Amniotic epithelial cell (primary cell): ENCODE measurements at regions not wholly inside any gene's neighbourhood (a gene's known extent, or its start where the extent isn't known, plus 50 kb on each side); places are given as distances from the start of the nearest gene placed in this dataset.
"Not testable (repeated sequence)": the region's sequence is repeated elsewhere in the genome, so short reads cannot be mapped to it uniquely, and the experiment has no call there.

ENCODE experiments used
- DNase-seq: peaks from one replicate; pipeline ENCODE4 v3.0.0-alpha.2; 2010; ENCODE audit warnings: low read depth

DNA sequence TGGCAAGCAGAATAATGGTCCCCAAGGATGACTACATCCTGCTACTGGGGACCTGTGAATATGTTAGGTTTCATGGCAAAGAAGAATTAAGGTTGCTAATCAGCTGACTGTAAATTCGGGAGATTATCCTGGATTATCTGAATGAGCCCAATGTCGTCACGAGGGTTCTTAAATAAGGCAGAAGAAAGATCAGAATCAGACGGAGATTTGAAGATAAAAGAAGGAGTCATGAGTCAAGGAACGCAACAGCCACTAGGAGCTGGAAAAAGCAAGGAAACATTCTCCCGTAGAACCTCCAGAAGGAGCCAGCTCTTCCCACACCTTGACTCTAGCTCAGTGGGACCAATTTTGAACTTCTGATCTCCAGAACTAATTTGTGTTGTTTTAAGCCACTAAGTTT lies 82.9 kb upstream of the APBB1IP start:
- DNase-seq = no peak

DNA sequence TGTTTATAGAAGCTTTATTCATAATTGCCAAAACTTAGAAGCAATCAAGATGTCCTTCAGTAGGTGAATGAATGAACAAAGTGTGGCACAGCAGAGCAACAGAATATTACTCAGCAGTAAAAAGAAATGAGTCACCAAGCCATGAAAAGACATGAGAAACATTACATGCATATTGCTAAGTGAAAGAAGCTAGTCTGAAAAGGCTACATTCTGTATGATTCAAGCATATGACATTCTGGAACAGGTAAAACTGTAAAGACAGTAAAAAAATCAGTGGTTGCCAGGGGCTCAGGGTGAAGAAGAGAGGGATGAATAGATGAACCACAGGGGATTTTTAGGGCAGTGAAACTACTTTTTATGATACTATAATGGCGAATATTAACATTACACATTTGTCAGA lies 80.9 kb upstream of the APBB1IP start:
- no peak for DNase-seq

DNA sequence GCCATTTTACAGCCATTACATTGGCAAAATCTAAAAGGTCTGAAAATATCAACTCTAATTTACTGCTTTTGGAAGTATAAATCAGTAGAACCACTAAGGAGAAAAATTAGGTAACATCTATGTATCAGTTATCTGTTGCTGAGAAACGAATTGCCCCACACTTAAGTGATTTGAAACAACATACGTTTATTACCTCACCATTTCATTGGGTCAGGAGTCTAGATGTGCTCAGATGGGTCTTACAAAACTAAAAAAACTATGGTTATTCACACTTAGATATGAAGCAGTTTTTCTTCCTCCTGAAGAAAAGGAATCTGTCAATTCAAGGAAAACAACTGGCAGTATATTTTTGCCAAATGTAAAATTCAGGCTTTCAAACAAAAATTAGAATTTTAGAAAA lies 80.1 kb upstream of the APBB1IP start:
- no peak for DNase-seq

DNA sequence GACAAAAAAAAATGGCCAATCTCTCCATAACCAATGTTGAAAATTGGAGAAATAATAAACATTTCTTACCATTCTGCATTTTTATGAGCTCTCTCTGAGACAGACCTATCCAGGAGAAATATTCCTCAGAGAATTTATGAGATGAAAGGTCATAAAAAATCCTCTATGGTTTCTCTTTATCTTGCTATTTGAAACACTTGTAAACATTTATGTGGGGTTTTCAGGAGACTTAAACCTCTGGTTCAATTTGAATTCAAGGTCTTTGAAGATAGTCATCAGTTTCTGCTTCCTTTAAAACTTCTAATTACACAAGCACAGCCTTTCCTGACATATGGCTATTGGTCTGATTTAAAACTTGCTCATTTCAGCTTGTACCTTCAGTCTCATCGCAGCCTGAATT lies 78.5 kb upstream of the APBB1IP start:
- DNase-seq = no peak

DNA sequence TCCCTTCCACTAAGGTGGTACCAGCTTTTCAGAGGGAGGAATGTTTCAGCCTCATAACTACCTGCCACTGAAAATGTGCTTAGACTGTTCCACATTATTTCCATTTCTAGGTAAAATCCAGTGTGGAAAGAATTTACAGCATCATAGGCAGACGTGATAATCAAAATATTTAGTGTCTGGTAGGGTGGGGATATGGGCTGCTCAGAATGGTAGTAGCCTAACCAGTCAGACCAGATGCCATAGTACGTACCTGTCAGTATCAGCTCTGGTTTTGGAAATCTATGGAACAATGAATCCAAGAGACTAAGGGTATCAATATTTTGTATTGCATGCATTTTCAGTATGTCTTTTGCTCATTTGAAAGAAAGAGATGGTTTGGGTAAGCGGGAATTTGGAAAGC lies 76.8 kb upstream of the APBB1IP start:
- DNase-seq = no peak

DNA sequence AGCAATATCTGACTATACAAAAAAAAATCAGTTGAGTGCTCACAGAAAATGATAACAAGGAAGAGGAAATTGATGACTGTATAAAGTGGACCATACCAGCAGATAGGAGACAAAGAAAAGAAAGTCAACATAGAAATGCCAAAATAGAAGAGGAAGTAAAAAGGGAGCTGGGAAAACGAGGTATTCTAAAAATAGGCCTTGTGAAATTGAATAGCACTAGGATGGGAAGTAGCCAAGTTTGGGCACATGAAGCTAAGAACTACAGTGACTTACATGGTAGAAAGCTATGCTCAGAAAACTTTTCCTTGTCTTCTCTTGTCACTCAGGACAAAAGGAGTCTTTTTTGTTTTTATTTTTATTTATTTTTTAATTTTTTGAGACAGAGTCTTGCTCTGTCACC lies 76.2 kb upstream of the APBB1IP start:
- no peak for DNase-seq

DNA sequence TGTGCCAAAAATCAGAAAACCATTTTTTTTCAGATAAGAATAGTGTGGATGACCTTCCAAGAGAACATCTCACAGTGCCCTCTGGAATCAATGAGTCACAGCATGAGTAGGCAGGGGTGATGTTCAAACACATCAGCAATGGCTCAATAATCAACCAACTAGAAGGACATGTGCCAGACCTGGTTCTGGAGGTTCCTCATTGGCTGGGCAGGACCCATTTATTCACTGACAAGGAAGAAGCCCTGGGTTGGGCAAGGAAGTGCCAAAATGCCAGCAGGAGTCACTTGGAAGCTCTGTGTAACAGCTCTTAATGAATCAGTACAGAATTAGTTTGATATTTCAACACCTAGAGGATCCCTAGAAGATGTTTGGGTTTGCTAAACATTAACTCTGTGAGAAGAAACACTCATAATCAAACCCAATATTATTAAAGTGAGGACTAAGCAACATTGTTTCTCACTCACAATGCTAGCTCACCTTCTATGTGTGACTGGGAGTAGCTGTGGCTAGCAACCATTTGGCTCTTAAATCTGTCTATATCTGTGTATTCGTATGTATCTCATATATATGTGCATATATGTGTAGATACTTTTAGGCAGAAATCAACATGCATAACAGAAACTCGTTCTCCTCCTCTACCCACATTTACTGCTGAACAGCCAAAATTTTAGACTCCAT lies 72.3 kb upstream of the APBB1IP start:
- no peak for DNase-seq

DNA sequence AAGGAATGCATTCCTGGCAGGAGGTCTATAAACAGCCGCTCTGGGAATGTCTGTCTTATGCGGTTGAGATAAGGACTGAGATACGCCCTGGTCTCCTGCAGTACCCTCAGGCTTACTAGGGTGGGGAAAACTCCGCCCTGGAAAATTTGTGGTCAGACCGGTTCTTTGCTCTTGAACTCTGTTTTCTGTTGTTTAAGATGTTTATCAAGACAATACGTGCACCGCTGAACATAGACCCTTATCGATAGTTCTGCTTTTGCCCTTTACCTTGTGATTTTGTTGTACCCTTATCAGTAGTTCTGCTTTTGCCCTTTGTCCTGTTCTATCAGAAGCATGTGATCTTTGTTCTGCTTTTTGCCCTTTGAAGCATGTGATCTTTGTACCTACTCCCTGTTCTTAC lies 71.1 kb upstream of the APBB1IP start:
- DNase-seq = not testable (repeated sequence)

DNA sequence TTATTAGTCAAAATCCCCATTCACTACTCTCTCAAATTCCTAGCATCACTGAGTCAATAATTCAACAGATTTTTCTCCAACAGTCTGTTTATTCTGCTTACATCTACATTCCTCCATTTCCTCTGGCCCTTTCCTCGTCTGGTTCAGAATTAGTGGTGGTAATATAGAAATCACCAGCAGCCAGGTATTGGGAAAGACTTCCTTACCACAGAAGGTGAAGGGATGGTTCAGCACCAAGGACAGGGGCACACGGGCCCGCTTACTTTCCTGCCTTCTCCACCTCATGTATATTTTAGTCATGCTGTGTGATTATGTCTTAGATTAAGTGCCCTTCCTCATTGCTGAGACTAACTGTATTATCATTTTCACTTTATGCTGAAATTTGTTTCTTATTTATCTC lies 70.4 kb upstream of the APBB1IP start:
- DNase-seq = peak; percentile 37

DNA sequence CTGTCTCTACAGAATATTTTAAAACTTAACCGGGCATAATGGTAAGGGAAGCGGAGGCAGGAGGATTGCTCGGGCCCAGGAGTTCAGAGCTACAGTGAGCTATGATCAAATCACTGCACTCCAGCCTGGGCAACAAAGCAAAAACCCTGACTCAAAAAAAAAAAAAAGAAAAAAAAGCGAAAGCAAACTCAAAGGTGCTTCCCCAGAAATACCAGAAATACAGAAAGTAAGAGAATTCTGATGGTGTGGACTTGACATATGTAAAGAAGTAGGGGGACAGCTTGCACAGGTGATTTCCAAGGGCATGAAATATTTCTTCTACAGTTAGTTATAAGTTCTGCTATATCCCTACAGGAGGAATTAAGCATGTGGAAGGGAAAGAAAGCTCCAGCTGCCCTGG lies 69.7 kb upstream of the APBB1IP start:
- no peak for DNase-seq

DNA sequence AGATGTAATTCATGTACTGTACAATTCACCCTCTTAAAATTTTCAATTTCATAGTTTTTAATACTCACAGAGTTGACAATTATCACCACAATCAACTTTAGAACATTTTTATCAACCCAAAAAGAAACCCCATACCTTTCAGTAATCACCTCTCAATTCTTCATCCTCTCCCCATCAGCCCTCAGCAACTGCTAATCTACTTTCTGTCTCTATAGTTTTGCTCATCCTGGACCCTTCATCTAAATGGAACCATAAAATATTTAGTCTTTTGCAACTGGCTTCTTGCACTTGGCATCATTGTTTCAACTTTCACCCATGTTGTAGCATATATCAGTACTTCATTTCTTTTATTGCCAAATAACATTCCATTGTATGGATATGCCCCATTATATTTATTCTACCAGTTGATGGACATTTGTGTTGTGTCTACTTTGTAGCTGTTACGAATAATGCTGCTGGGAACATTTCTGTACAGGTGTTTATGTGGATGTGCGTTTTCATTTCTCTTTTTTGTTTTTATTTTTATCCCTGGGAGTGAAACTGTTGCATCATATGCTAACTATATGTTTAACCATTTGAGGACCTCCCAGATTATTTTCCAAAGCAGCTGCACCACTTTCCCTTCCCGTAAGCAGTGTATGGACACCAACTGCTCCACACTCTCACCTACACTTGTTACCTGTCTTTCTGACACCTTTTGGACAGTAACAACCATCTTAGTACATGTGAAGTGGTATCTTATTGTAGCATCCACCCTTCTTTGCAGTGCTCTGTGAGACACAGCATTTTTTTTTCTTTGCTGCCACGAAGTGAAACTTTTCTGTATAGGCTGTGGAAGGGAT lies 65.4 kb upstream of the APBB1IP start:
- no peak for DNase-seq

DNA sequence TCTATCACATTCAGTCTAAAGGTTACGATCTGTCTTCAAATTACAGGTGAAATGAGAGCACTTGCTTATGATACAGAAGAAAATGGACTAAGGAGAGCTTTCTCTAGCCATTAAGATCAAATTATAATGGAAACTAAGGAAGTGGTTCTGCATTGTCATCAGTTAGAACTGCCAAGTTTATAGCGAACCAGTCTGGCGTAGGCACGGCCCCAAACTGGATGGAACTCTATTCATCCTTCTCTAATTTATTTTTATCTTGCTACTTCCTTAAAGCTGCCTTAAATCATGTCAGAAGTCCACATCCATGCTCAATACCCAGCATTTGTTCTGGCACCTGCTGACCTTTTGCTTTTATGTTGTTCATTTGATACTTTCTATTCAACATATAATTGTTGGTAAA lies 63.7 kb upstream of the APBB1IP start:
- no peak for DNase-seq

DNA sequence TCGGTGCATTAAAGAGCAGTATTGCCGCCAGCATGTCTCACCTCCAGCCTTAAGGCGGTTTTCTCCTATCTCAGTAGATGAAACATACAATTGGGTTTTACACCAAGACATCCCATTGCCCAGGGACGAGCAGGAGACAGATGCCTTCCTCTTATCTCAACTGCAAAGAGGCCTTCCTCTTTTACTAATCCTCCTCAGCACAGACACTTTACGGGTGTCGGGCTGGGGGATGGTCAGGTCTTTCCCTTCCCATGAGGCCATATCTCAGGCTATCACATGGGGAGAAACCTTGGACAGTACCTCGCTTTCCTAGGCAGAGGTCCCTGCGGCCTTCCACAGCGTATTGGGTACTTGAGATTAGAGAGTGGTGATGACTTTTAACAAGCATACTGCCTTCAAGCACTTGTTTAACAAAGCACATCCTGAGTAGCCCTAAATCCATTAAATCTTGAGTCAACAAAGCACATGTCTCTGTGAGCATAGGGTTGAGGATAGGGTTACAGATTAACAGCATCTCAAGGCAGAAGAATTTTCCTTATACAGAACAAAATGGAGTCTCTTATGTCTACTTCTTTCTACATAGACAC lies 60.8 kb upstream of the APBB1IP start:
- DNase-seq = not testable (repeated sequence)

DNA sequence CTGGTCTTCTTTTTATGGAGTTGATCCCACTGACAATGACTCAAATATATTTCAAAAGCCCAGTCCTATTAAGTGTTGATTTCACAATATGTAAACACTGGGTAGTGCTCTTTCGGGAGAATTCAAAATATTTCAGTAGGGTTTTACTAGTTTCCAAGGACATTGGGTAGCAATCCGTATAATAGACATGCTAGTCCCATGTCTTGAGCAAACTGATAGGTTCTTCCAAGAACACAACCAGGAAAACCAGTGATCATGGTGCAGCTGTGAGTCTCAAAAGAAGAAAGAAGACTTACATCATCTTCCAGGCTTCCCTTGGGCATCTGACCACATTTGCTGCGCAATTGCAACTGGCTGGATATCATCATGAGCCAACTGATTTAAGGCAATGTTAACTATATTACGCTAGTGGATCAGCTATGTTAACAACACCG lies 59.3 kb upstream of the APBB1IP start:
- DNase-seq = no peak

DNA sequence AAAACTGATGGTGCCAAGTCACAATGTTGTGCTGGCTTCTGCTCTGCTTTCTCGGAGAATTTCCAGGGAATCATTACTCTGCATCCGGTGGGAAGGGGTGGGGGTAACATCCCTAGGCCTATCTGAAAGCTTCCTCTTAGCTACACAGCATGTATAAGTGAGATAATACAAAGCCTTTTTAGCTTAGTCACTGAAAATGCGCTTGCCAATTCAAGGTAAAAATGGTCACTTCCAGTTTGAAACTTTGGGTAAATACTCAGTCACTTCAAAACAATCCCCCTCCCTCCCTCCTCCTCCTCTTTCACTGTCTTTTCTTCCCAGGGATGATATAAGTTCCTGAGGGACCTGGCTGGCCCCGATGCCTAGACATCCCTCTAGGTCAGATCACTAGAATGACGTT lies 57.3 kb upstream of the APBB1IP start:
- no peak for DNase-seq

DNA sequence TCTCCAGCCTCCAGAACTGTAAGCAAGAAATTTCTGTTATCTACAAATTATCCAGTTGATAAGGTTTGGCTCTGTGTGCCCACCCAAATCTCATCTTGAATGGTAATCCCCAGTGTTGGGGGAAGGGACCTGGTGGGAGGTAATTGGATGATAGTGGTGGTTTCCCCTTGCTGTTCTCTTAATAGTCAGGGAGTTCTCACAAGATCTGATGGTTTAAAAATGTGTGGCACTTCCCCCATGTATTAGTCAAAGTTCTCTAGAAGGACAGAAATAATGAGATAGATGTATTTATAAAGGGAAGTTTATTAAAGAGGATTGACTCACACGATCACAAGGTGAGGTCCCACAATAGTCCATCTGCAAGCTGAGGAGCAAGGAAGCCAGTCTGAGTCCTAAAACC lies 56.2 kb upstream of the APBB1IP start:
- no peak for DNase-seq

DNA sequence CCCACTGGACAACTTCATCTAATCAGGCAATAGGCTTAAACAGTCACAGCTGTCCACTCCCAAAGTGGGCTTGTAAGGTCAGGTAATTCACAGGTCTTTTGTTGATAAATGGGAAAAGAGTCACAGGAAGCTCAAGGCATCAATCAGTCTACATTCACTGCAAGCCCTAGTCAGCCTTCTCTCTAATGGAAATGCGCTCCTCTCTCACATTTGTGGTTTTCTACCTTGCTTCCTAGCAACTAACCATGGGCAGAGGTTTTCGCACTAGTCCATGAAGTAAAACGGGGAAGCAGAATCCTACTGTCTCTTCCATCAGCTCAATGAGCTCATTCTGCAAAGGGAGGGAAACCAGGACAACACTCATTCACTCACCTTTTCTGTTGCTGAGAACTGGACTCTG lies 53.5 kb upstream of the APBB1IP start:
- no peak for DNase-seq

DNA sequence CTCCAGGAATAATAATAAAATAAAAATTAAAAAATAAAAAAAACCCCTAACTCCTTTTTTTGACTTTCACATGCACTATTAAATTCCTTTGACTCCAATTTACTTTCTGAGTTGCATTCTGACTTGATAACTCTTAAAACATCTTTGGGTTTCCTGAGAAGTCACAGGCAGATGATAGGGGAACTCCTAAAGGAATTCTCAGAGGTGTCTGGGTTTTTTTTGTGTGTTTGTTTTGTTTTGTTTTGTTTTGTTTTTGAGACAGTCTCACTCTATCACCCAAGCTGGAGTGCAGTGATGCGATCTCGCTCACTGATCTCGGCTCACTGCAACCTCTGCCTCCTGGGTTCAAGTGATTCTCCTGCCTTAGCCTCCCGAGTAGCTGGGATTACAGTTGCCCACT lies 52.7 kb upstream of the APBB1IP start:
- no peak for DNase-seq

DNA sequence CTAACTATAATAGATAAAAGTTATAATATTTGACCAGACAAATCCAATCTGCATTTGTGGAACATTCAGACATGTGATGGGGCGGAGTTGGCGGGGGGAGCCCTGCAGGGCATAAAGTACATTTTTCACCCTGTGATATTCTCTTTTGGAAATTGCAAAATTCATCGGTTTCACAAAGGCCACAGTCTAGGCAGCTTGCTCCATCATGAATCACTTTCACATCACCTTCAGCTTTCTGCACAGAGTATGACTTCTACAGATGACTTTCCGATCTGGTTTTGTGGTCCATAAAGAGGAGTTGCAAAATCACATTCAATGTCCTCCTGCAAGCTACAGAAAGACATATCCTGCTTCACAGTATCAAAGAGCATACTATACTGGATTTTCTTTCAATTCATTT lies 51.4 kb upstream of the APBB1IP start:
- no peak for DNase-seq
